NB4 (cell line): ENCODE measurements at regions not wholly inside any gene's neighbourhood (a gene's known extent, or its start where the extent isn't known, plus 50 kb on each side); places are given as distances from the start of the nearest gene placed in this dataset.

ENCODE experiments used
- DNase-seq: peaks from one replicate; pipeline ENCODE4 v3.0.0; 2010; ENCODE audit warnings: low read depth
- H3K4me3 ChIP-seq: one replicate; pipeline ENCODE4 v1.5.1; 2011; ENCODE audit warnings: mild to moderate bottlenecking, low read depth, low read length, moderate library complexity
- MYC ChIP-seq: IDR thresholded peaks from 2 replicates; pipeline ENCODE4 v1.6.1; 2011; ENCODE audit warnings: low read depth, low read length
- POLR2A ChIP-seq: IDR thresholded peaks from 2 replicates; pipeline ENCODE4 v1.6.1; 2011; ENCODE audit warnings: mild to moderate bottlenecking; ENCODE audit not compliant: insufficient read length; ENCODE audit errors: extremely low read depth
- TF ChIP-seq, protein P1 (sequence below): IDR thresholded peaks from 2 replicates; pipeline ENCODE4 v1.6.1; 2011; ENCODE audit warnings: low read depth, low read length
- TF ChIP-seq, protein P2 (sequence below): IDR thresholded peaks from one replicate; pipeline ENCODE4 v1.5.1; 2012; ENCODE audit warnings: low read depth, low read length

DNA sequence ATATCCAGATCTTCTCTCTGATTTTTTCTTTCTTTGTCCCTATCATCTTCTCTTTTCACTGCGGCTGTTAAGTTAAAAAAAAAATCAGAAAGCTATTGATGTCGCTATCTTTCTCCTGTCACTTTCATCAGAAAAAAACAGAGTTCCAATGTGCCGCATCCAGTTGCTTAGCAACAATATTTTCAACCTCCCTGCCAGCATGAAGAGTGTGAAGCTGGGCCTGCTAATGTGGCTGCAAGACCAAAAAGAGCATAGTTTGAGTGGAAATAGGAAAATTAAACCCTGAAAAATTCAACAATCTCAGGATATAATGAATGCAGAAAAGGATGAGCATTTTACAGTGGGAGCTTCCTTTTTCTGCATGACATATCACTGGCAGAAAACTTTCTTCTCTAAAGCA, 1025.4 kb upstream of the LRFN5 start:
- TF ChIP-seq, protein P1, sequence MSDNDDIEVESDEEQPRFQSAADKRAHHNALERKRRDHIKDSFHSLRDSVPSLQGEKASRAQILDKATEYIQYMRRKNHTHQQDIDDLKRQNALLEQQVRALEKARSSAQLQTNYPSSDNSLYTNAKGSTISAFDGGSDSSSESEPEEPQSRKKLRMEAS, result no peak
- TF ChIP-seq MYC (no peak), POLR2A (no peak)
- TF ChIP-seq, protein P2, sequence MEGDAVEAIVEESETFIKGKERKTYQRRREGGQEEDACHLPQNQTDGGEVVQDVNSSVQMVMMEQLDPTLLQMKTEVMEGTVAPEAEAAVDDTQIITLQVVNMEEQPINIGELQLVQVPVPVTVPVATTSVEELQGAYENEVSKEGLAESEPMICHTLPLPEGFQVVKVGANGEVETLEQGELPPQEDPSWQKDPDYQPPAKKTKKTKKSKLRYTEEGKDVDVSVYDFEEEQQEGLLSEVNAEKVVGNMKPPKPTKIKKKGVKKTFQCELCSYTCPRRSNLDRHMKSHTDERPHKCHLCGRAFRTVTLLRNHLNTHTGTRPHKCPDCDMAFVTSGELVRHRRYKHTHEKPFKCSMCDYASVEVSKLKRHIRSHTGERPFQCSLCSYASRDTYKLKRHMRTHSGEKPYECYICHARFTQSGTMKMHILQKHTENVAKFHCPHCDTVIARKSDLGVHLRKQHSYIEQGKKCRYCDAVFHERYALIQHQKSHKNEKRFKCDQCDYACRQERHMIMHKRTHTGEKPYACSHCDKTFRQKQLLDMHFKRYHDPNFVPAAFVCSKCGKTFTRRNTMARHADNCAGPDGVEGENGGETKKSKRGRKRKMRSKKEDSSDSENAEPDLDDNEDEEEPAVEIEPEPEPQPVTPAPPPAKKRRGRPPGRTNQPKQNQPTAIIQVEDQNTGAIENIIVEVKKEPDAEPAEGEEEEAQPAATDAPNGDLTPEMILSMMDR, result no peak
- DNase-seq, result no peak
- no peak overlapping the region for H3K4me3 ChIP-seq

DNA sequence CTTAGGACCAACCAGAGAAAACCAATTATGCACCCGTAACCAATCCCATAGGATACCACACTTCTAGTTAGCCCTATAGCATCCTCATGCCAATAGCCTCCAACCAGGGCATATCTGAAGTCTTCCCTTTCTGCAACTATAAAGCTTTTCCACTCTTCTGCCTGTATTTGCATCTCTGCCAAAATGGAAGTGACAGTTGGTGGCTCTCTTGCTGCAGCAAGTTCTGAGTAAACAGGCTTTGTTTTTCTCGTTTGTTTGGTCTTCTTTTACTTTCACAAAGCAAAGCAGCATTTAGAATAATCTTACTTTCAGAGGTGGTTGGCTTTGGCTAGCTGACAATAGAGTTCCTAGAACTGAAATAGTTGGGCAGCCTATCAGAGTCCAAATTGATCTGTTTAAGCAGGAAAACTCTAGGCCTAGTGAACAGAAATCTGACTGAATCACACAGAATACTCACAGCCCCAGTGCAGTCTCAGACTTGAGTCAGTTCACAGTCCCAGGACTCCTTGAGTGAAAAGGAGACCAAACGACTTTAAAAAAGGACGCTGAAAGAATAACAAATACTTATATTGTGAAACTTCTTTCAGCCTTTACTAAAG, 1029.7 kb upstream of the LRFN5 start:
- DNase-seq, result no peak
- no peak overlapping the region for H3K4me3 ChIP-seq
- TF ChIP-seq, protein P1, result no peak

DNA sequence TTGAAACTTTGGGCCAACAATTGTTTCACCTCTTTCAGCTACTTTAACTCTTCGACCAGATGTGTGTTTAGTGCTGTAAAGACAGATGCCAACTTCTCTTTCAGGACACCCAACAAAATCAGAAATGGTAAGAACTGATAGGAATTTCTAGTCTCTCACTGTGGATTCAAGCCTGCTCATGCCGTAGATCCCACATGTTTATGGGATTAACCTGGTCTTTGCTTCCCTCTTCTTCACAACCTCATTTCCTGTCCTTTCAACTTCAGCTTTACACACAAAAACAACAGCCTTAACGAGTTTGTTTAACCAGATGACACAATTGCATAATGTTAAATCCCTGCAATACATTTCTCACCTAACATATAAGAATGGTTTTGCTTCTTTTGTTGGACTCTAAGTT, 1031.9 kb upstream of the LRFN5 start:
- TF ChIP-seq MYC, result no peak
- TF ChIP-seq, protein P1, result no peak
- TF ChIP-seq POLR2A, result no peak
- TF ChIP-seq, protein P2, result no peak
- DNase-seq, result no peak
- H3K4me3 ChIP-seq, result no peak overlapping the region

DNA sequence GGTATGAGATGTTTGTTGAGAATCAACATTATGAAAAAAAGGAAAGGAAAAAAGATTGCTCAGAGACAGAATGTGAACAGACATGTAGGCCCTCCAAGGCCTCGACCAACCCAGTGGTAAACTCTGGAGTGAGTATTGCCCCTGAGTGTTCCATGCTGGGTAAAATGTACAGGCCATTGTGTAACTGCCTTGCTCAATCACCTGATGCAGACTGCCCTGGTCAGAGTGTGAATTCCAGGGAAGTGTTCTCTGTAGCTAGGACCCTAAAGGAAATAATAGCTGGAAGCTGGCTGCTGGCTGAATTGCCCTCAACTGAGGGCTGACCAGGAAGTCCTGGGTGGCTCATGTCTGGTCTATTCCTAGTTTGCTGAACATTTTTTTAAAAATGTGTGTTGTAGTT, 1081.4 kb upstream of the LRFN5 start:
- DNase-seq, result no peak
- no peak overlapping the region for H3K4me3 ChIP-seq
- TF ChIP-seq MYC, result no peak
- TF ChIP-seq POLR2A, result no peak
- TF ChIP-seq, protein P1, result no peak
- TF ChIP-seq, protein P2, result no peak

DNA sequence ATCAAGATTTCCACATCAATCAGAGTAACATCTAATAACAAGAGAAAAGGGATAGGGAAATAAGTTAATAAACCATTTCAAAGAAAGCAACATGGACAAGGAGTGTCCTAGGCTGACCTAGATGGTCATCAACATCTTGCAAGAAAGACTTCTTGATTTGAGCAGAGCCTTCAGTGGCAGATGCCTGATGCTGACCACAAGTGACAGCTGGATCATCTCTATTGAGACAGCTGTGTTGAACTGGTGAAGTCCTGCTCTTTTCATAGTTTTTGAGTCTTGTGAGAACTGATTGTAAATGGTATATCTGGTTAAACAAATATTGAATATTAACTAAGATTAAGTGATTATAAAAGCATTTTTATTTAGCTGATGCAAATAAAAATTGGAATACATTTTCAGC, 1083.6 kb upstream of the LRFN5 start:
- TF ChIP-seq POLR2A, result no peak
- TF ChIP-seq MYC, result no peak
- TF ChIP-seq, protein P1, result no peak
- TF ChIP-seq, protein P2, result no peak
- H3K4me3 ChIP-seq, result no peak overlapping the region
- DNase-seq, result no peak

DNA sequence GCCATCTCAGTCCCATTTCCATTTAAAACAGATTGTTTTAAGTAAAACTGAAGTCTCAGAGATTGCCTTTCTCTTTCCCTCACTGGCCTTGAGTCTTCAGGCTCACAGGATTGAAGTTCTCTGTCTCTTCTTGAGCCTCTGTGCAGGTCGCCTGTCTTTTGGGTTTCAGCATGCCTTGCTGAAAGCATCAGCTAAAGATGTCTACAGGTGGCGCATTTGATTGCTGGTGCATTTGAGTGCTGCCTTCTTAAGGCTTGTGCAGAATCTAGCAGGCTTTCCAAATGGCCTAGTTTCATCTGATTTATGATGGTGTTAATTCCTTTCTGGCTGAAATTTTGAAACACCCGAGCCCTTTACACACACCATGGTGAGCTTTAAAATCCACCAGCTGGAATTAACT, 1062.2 kb upstream of the FBXO33 start:
- DNase-seq, result no peak
- H3K4me3 ChIP-seq, result no peak overlapping the region
- TF ChIP-seq POLR2A (no peak), MYC (no peak)
- TF ChIP-seq, protein P2, result no peak
- TF ChIP-seq, protein P1, result no peak
